ENCODE measurements at regions not wholly inside any gene's neighbourhood (a gene's known extent, or its start where the extent isn't known, plus 50 kb on each side); places are given as distances from the start of the nearest gene placed in this dataset.
A peak's percentile ranks its signal among the peaks of the same experiment; 100 is the strongest.
"Not testable (repeated sequence)": the region's sequence is repeated elsewhere in the genome, so short reads cannot be mapped to it uniquely, and the experiment has no call there.

DNA sequence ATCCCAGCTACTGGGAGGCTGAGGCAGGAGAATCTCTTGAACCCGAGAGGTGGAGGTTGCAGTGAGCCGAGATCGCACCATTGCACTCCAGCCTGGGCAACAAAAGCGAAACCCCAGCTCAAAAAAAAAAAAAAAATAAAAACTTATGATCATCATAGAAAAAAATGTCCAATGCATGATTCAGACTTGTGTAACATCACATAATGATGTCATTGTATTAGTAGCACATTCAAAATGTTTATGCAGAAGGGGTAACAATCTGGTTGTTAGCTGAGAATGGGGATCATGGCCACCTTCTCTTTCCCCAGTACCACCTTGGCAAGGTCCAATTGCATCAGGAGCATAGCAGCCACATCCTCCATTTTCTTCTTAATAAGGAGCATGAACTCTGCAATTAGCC lies 137.6 kb upstream of the MARCKS start:
- DNase-seq (ENCODE audit: low read depth): no peak
- H3K4me3 ChIP-seq (ENCODE audit: low read depth, low read length): no peak overlapping the region
- TF ChIP-seq, protein P1, sequence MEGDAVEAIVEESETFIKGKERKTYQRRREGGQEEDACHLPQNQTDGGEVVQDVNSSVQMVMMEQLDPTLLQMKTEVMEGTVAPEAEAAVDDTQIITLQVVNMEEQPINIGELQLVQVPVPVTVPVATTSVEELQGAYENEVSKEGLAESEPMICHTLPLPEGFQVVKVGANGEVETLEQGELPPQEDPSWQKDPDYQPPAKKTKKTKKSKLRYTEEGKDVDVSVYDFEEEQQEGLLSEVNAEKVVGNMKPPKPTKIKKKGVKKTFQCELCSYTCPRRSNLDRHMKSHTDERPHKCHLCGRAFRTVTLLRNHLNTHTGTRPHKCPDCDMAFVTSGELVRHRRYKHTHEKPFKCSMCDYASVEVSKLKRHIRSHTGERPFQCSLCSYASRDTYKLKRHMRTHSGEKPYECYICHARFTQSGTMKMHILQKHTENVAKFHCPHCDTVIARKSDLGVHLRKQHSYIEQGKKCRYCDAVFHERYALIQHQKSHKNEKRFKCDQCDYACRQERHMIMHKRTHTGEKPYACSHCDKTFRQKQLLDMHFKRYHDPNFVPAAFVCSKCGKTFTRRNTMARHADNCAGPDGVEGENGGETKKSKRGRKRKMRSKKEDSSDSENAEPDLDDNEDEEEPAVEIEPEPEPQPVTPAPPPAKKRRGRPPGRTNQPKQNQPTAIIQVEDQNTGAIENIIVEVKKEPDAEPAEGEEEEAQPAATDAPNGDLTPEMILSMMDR (IDR thresholded peaks at IDR 0.05; ENCODE audit: insufficient read depth, low read depth, low read length): no peak

- DNase-seq (ENCODE audit: low read depth): peak; percentile 78
- TF ChIP-seq, protein P1 (IDR thresholded peaks at IDR 0.05; ENCODE audit: insufficient read depth, low read depth, low read length): no peak
- peak overlapping the region; percentile 13 for H3K4me3 ChIP-seq (ENCODE audit: low read depth, low read length)
Observed at GRCh38 chr6:113723182-113723581, 134.0 kb upstream of the MARCKS start.

DNA sequence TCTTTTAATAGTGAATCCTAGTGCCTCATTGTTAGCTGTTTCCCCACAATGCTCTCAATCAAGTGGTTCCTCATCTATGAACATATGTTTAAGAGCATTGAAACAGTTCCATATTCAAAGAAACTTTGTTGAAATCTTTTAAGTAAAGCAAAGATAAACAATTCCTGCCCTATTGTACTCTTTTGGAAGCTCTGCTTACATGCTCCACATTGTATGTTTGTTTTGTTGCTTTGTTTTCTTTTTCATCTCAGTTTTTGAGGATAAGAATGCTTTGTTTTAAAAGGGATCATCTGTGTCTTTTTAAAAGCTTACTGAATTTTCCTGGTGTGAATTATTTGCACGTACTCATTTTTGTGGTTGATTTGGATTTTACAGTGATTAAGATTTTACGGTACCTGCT lies 132.2 kb upstream of the MARCKS start:
- not testable (repeated sequence) for DNase-seq (ENCODE audit: low read depth); H3K4me3 ChIP-seq (ENCODE audit: low read depth, low read length)

DNA sequence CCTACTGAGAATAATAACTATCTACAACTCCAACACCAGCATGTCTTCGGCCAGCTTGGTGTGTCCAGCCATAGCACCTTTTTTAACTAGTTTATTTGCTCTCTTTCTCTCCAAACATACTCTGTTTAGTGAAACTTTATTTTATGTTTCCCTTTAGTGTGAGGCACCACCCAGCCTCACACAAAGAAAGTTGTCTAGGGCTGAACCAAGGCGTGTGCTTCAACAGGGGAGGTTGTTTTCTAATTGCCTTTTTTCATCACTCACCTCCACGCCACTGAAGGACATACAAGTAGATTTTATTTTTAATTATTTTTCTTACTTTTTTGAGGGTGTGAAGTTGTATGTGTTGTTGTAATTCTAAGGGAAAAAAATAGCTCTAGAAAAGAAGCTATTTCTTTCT lies 125.6 kb upstream of the MARCKS start:
- TF ChIP-seq, protein P1 (IDR thresholded peaks at IDR 0.05; ENCODE audit: insufficient read depth, low read depth, low read length): no peak
- H3K4me3 ChIP-seq (ENCODE audit: low read depth, low read length): no peak overlapping the region
- DNase-seq (ENCODE audit: low read depth): no peak

GRCh38 chr6:113732384-113732966 lies 124.7 kb upstream of the MARCKS start:
- peak; percentile 58 for DNase-seq (ENCODE audit: low read depth)
- TF ChIP-seq, protein P1 (IDR thresholded peaks at IDR 0.05; ENCODE audit: insufficient read depth, low read depth, low read length): no peak
- H3K4me3 ChIP-seq (ENCODE audit: low read depth, low read length): no peak overlapping the region

GRCh38 chr6:113733381-113733780 lies 123.8 kb upstream of the MARCKS start:
- no peak overlapping the region for H3K4me3 ChIP-seq (ENCODE audit: low read depth, low read length)
- DNase-seq (ENCODE audit: low read depth): no peak
- TF ChIP-seq, protein P1 (IDR thresholded peaks at IDR 0.05; ENCODE audit: insufficient read depth, low read depth, low read length): no peak

DNA sequence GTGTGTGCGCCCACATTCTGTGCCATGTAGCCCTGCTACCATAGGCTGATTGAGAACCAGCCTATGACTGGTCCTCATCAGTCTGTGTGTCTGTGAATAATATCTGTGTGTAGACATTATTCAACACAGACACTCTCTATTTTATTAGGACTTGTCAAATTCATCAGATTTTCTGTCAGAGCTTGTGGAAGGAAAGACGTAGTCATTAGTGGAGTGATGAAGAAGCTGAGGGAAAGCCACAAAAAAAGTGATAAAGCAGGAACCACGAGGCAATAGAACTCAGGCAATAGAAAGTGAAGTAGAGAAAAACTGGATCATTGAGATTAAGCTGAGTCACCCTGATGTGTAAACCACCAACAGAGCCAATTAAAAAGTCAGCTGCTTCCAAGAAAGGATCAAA lies 122.2 kb upstream of the MARCKS start:
- no peak overlapping the region for H3K4me3 ChIP-seq (ENCODE audit: low read depth, low read length)
- TF ChIP-seq, protein P1 (IDR thresholded peaks at IDR 0.05; ENCODE audit: insufficient read depth, low read depth, low read length): no peak
- peak; percentile 49 for DNase-seq (ENCODE audit: low read depth)

All from fibroblast of villous mesenchyme (primary cell).